D341Med (cell line): ENCODE measurements at regions not wholly inside any gene's neighbourhood (a gene's known extent, or its start where the extent isn't known, plus 50 kb on each side); places are given as distances from the start of the nearest gene placed in this dataset.
"Not testable (repeated sequence)": the region's sequence is repeated elsewhere in the genome, so short reads cannot be mapped to it uniquely, and the experiment has no call there.

Experiments
- DNase-seq: peaks from one replicate; pipeline ENCODE4 v3.0.0; 2012; ENCODE audit warnings: low spot score

- DNase-seq, result no peak
These were observed 398.4 kb downstream of the DAD1 start for GRCh38 chr14:22190411-22191191.

- DNase-seq, result no peak
These were observed 399.1 kb downstream of the DAD1 start for GRCh38 chr14:22189881-22190280.

- DNase-seq, result no peak
These were observed 400.7 kb downstream of the DAD1 start for GRCh38 chr14:22188318-22188717.

- DNase-seq, result no peak
These were observed 403.2 kb downstream of the DAD1 start for GRCh38 chr14:22185789-22186188.

GRCh38 chr14:22185191-22185590, 403.8 kb downstream of the DAD1 start:
- no peak for DNase-seq

GRCh38 chr14:22184830-22185168, 404.2 kb downstream of the DAD1 start:
- DNase-seq, result no peak

- no peak for DNase-seq
These were observed 404.7 kb downstream of the DAD1 start for GRCh38 chr14:22184157-22184829.

GRCh38 chr14:22180045-22180444, 409.0 kb downstream of the DAD1 start:
- DNase-seq, result no peak

GRCh38 chr14:22179190-22179589, 409.8 kb downstream of the DAD1 start:
- no peak for DNase-seq

- DNase-seq, result no peak
These were observed 410.6 kb downstream of the DAD1 start for GRCh38 chr14:22178333-22178839.

- no peak for DNase-seq
These were observed 411.2 kb downstream of the DAD1 start for GRCh38 chr14:22177870-22178269.

GRCh38 chr14:22176957-22177356, 412.1 kb downstream of the DAD1 start:
- no peak for DNase-seq

- DNase-seq, result not testable (repeated sequence)
These were observed 413.8 kb downstream of the DAD1 start for GRCh38 chr14:22175278-22175558.

GRCh38 chr14:22174412-22175277, 414.4 kb downstream of the DAD1 start:
- DNase-seq, result no peak

GRCh38 chr14:22168092-22168955, 420.7 kb downstream of the DAD1 start:
- no peak for DNase-seq

- DNase-seq, result no peak
These were observed 424.4 kb downstream of the DAD1 start for GRCh38 chr14:22164616-22165015.

- no peak for DNase-seq
These were observed 426.0 kb downstream of the DAD1 start for GRCh38 chr14:22163051-22163450.

- no peak for DNase-seq
These were observed 429.1 kb downstream of the DAD1 start for GRCh38 chr14:22159957-22160356.

- no peak for DNase-seq
These were observed 429.9 kb downstream of the DAD1 start for GRCh38 chr14:22159099-22159498.

- no peak for DNase-seq
These were observed 430.5 kb downstream of the DAD1 start for GRCh38 chr14:22158560-22158959.

GRCh38 chr14:22155571-22155970, 433.5 kb downstream of the DAD1 start:
- DNase-seq, result no peak

- no peak for DNase-seq
These were observed 436.1 kb downstream of the DAD1 start for GRCh38 chr14:22152903-22153302.
